Fibroblast of villous mesenchyme (primary cell): ENCODE measurements at regions not wholly inside any gene's neighbourhood (a gene's known extent, or its start where the extent isn't known, plus 50 kb on each side); places are given as distances from the start of the nearest gene placed in this dataset.
A peak's percentile ranks its signal among the peaks of the same experiment; 100 is the strongest.

ENCODE experiments used
- DNase-seq: peaks from one replicate; pipeline ENCODE4 v3.0.0-alpha.2; 2010; ENCODE audit warnings: low read depth
- H3K4me3 ChIP-seq: 2 replicates; pipeline ENCODE4 v1.5.1; 2011; ENCODE audit warnings: low read depth, mild to moderate bottlenecking, low read length
- TF ChIP-seq, protein P1 (sequence below): IDR thresholded peaks from 2 replicates; pipeline ENCODE4 v1.5.1; 2012; ENCODE audit warnings: low read depth, mild to moderate bottlenecking, low read length; ENCODE audit not compliant: insufficient read depth

GRCh38 chr3:64909757-64910467 is 222.1 kb upstream of the ADAMTS9 start:
- peak; percentile 58 for DNase-seq
- TF ChIP-seq, protein P1, sequence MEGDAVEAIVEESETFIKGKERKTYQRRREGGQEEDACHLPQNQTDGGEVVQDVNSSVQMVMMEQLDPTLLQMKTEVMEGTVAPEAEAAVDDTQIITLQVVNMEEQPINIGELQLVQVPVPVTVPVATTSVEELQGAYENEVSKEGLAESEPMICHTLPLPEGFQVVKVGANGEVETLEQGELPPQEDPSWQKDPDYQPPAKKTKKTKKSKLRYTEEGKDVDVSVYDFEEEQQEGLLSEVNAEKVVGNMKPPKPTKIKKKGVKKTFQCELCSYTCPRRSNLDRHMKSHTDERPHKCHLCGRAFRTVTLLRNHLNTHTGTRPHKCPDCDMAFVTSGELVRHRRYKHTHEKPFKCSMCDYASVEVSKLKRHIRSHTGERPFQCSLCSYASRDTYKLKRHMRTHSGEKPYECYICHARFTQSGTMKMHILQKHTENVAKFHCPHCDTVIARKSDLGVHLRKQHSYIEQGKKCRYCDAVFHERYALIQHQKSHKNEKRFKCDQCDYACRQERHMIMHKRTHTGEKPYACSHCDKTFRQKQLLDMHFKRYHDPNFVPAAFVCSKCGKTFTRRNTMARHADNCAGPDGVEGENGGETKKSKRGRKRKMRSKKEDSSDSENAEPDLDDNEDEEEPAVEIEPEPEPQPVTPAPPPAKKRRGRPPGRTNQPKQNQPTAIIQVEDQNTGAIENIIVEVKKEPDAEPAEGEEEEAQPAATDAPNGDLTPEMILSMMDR, result no peak
- no peak overlapping the region for H3K4me3 ChIP-seq

DNA sequence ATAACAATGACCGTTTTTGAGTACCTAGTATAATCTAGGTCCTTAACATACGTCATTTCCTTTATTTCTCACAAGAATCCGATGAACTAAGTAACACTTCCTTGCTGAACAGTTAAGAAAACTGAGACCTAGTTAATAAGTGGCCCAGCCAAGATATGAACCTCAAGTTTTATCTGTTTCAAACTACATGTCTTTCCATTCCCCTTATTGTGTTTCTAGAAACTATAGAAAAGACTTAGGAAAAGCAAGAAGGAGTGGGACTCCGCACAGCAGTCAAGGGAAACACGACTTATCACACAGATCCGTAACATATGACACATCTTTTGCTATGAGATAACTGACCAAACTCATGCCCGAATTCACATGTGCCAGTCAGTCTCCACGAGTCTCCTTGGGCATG is 221.2 kb upstream of the ADAMTS9 start:
- DNase-seq, result no peak
- TF ChIP-seq, protein P1, result no peak
- no peak overlapping the region for H3K4me3 ChIP-seq

DNA sequence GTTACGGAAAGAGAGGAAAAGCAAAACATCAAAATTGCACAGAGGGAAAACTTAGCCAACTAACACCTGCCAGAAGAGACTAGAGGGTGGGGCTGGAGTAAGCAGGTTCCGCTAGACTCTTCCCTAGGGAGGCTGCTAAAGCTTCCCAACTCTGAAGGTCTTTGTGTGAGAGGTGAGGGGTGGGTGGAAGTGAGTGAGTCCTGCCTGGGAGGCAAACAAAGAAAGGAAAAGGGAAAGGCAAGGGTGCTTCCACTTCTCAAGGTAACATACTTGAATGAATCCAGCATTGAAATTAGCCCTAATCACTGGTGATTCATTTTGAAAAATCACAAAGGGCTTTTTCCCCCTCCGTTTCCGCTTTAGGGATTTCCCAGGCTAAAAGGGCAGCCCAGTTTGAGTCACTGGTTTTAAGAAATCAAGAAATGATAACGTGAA is 220.5 kb upstream of the ADAMTS9 start:
- peak; percentile 46 for DNase-seq
- TF ChIP-seq, protein P1, result no peak
- H3K4me3 ChIP-seq, result no peak overlapping the region

DNA sequence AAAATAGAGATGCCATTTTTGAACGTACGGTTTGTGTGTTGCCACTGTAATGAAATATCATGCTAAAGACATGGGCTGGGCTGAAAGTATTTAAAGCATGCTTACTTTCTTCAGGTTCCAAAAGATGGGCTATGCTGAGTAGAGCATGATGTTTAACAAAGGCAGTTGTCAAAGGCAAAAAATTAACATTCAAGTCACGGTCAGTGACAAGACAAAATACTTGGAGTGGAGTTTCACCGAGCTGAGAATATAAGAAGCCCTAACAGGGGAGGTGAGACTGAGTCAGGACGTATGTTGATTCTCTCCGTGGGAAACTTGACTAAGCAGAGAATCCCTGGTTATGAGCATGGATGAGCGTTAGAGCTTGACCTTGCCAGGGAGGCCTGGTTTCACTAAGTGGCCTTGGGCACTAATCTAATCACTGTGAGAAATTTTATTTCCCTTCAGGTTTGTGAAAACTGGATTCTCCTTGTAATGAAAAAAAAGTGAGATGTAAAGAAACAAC is 218.2 kb upstream of the ADAMTS9 start:
- no peak for DNase-seq

GRCh38 chr3:64903006-64903405 is 215.2 kb upstream of the ADAMTS9 start:
- peak; percentile 80 for DNase-seq
- no peak overlapping the region for H3K4me3 ChIP-seq
- TF ChIP-seq, protein P1, result no peak

More for the DNA sequence above, 218.2 kb upstream of the ADAMTS9 start:
- no peak overlapping the region for H3K4me3 ChIP-seq
- TF ChIP-seq, protein P1, result no peak

GRCh38 chr3:64901986-64902516 is 214.3 kb upstream of the ADAMTS9 start:
- TF ChIP-seq, protein P1, result no peak
- H3K4me3 ChIP-seq, result no peak overlapping the region
- no peak for DNase-seq
